ENCODE measurements at regions not wholly inside any gene's neighbourhood (a gene's known extent, or its start where the extent isn't known, plus 50 kb on each side); places are given as distances from the start of the nearest gene placed in this dataset.
"Not testable (repeated sequence)": the region's sequence is repeated elsewhere in the genome, so short reads cannot be mapped to it uniquely, and the experiment has no call there.

DNA sequence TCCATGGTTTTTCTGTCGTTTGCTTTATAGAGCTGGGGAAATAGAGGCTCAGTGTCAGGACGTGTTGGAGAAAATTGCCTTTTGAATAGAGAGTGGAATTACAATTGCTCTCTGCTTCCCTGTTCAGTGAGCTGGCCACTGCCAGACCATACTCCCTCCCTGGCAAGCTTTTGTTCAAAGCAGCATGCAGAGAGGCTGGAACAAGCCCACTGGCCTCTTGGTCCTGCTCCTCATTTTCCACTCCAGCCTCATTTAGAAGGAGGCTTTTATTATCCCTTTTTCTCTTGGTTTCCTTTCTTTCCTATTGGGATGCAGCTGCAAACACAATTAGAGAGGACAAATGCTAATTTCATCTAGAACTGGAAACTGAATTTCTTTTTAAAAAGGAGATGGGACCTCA, 302.2 kb upstream of the PODXL start:
- DNase-seq (ENCODE audit: low read depth), result no peak

- DNase-seq (ENCODE audit: low read depth), result no peak
Observed at GRCh38 chr7:131849472-131849871, 293.0 kb upstream of the PODXL start.

DNA sequence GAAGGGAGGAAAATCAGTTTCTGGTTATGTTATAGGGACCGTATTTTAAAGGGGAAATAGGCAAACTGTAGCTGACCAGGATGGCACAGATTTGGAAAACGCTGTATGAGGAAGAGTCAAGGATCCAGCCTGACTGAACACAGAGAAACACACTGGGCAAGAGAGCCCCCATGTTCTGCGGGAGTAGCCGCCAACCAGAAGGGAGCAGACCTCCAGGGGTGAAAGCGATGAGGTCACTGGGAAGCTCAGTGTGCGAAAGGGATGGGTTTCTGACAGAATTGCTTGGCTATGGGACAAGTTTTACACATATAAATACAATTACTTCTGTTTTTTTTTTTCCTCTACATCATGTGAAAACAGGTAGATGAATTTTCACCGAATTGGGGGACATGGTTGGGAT, 291.6 kb upstream of the PODXL start:
- no peak for DNase-seq (ENCODE audit: low read depth)

DNA sequence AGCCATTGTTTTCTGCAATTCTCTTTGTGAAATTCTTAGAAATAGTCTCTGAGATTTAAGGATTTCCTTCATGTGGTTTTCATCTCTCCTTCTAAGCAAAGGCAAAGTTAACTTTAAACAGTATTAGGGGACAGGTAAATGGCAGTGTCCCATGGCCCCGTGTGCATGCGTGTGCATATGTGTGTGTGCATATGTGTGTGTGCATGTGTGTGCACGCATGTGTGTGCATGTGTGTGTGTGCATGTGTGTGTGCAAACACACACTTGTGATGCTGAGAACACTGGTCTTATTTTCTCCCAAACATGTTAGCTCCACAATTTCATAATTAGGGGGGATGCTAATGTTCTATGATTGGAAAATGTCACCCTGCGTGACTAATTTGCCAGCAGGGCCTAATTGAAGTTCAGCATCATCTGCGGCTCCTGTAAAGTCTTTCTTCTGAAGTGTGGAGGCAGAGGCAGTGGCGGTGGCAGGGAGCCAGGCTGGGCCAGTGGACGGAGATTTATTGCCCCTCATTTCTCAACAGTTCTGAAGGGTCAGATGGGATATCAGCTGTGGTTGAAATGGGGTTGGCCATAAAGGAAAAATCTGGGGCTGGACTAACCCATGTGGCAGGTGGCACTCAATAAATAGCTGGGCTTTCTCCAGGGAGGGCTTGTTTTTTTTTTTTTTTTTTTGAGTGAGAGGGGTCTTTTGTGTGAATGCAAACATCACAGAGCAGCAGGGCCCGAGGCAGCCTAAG, 289.3 kb upstream of the PODXL start:
- DNase-seq (ENCODE audit: low read depth), result no peak

GRCh38 chr7:131844369-131844768, 287.9 kb upstream of the PODXL start:
- DNase-seq (ENCODE audit: low read depth), result no peak

DNA sequence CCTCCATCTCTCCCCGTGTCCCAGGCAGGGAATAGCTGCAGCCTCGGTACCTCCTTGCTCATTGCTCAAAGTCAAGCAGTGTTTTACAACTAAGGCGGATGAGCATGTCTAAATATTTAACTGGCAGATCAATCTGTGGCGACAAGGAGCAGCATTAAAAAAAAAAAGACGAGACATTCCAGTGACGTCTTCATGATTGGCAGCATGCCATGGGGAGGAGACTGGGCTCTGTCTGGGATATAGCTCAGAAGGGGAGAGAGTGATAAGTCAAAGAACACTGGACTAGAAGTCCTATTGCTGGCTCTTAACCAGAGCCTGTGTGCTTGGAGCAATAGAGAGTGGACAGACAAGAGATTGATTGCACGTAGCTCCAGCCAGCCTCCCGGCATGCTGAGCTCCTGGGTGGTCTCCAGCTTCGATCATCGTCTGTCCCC, 287.5 kb upstream of the PODXL start:
- DNase-seq (ENCODE audit: low read depth), result peak; percentile 13

GRCh38 chr7:131839967-131840690, 283.7 kb upstream of the PODXL start:
- DNase-seq (ENCODE audit: low read depth), result no peak

DNA sequence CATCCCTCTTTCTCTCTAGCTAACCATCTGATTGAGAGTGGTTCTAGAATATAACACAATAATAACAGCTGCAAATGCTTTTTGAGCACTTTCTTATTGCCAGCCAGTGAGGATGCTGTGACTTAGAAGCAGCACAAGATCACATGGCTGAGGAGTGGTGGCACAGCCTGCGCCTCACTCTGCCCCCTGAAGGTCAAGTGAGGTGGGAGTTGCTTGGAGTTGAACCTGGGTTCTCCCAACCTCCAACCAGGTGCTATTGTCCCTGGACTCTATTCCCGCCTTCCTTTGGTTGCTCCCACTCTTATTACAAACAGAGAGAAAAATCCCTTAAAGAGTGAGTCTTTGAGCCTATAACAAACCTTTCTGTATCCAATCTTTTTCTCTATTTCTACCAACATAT, 280.3 kb upstream of the PODXL start:
- DNase-seq (ENCODE audit: low read depth), result no peak

GRCh38 chr7:131835141-131835540, 278.7 kb upstream of the PODXL start:
- DNase-seq (ENCODE audit: low read depth), result no peak

GRCh38 chr7:131830681-131831080, 274.3 kb upstream of the PODXL start:
- no peak for DNase-seq (ENCODE audit: low read depth)

GRCh38 chr7:131829947-131830558, 273.6 kb upstream of the PODXL start:
- DNase-seq (ENCODE audit: low read depth), result no peak

DNA sequence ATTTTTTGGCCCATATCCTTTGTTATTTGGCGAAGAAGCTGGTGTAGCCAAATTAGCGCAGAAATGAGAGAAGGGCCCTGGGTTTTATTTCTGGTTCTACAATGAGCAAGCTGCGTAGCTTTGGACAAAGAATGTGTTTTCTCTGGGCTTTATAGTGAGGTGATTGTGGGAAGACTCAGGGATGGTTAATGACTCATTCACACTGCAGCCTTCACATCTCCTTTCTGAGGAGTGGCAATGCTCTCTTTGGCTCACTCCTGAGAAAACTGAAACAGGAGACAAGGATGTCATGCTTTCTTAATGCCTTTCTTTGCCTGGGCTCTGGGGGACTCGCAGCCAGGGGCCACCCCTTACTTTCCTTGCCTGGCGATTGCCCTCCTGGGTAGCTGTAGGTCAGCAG, 271.0 kb upstream of the PODXL start:
- no peak for DNase-seq (ENCODE audit: low read depth)

GRCh38 chr7:131826960-131827359, 270.5 kb upstream of the PODXL start:
- DNase-seq (ENCODE audit: low read depth), result no peak

- DNase-seq (ENCODE audit: low read depth), result not testable (repeated sequence)
Observed at GRCh38 chr7:131823961-131824440, 267.6 kb upstream of the PODXL start.

- no peak for DNase-seq (ENCODE audit: low read depth)
Observed at GRCh38 chr7:131819891-131820290, 263.5 kb upstream of the PODXL start.

DNA sequence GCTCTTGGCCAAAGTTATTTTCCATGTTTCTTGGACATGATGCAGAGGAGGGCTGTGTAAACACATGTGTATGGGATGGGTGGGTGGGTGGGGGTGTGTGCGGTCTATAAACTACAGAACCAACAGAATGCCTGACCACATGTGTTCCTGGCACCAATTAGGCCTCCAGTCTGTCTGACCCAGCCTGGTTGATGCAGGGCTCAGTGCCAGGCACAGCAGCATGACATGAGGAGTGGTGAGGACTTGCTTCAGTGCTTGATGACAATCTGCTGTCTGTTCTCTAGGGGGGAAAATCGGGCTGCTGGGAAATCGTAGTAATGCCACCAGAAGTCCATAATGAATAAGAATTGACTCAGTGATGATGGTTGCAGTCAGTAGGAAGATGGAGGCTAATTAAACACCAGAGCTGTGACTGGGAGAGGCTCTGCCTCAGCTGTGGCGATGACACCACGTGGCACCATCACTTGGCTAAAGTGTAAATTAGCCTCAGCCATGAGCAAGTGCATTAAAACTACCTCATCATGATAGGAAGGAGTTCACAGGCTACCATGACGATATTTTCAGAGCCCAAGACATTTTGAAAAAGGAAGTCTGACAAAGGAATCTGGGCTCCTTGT, 260.1 kb upstream of the PODXL start:
- DNase-seq (ENCODE audit: low read depth), result no peak

DNA sequence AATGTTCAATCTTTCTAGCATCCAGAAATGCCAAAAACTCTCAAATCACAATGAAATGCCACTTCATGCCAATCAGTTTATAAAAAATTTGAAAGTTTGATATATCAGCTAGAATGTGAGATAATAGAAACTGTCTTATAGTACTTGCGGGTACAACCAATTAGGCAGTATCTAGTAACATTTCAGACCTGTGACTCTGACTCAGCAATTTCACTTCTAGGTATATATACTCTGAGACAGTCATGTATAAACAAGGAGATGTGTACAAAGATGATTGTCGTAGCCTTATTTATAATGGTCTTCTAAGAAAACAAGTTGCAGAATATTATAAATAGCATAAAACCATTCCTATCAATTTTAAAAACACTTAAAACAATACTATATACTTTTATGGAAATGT, 252.3 kb upstream of the PODXL start:
- DNase-seq (ENCODE audit: low read depth), result no peak

- DNase-seq (ENCODE audit: low read depth), result not testable (repeated sequence)
Observed at GRCh38 chr7:131808156-131808555, 251.7 kb upstream of the PODXL start.

DNA sequence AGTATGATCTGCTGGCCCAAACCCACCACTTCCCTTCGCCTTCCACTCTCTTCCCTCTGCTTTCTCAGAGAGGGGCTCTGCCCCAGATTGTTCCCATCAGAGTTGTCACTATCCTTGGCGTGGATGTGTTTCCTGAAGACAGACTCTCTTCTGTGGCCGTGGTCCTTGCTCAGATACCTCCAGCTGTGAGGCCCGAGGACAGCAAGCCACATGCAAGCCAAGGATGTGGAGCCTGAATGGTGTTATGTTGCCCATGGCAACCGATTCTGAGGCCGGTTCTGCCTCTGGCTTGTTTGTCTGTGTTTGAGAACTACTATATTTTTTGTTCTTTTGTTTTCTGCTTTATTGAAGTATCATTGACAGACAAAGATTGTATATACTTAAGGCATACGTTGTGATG, 247.4 kb upstream of the PODXL start:
- DNase-seq (ENCODE audit: low read depth), result no peak

- no peak for DNase-seq (ENCODE audit: low read depth)
Observed at GRCh38 chr7:131802195-131802864, 245.9 kb upstream of the PODXL start.

- DNase-seq (ENCODE audit: low read depth), result no peak
Observed at GRCh38 chr7:131800531-131800930, 244.1 kb upstream of the PODXL start.

DNA sequence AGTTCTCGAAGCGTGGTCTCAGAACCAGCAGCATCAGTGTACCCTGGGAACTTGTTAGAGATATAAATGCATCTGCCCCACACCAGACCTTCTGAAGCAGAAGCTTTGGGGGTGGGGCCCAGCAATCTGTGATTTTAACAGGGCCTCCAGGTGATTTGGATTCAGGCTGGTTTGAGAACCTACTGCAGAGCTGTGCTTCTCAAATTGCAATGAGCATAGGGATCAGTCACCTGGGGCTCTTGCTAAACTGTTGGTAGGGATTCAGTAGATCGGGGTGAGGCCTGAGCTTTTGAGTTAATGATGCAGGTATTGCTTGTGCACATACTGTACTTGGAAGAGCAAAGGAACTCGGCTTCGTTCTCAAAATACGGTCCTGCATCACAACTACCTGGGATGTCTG, 243.6 kb upstream of the PODXL start:
- no peak for DNase-seq (ENCODE audit: low read depth)
